ENCODE measurements at regions not wholly inside any gene's neighbourhood (a gene's known extent, or its start where the extent isn't known, plus 50 kb on each side); places are given as distances from the start of the nearest gene placed in this dataset.

GRCh38 chr6:126534401-126534800 is 194.5 kb downstream of the CENPW start:
- Histone ChIP-seq H3K27ac (ENCODE audit: extremely low read depth, low read depth, low read length) (no peak overlapping the region), H3K9me3 (ENCODE audit: control insufficient read depth, insufficient read depth, low read depth, low read length) (no peaks in the 10 kb centered on the region), H3K4me1 (ENCODE audit: control insufficient read depth, insufficient read depth, low read length) (no peaks in the 10 kb centered on the region), H3K4me3 (ENCODE audit: low read depth, low read length) (no peak overlapping the region), H3K36me3 (ENCODE audit: control insufficient read depth in 2 of 2, insufficient read depth in 1 of 2, low read length in 2 of 2) (no peaks in the 10 kb centered on the region)
- ChIA-PET CTCF (no interaction called here), POLR2A (no interaction called here)
- TF ChIP-seq, protein P1, sequence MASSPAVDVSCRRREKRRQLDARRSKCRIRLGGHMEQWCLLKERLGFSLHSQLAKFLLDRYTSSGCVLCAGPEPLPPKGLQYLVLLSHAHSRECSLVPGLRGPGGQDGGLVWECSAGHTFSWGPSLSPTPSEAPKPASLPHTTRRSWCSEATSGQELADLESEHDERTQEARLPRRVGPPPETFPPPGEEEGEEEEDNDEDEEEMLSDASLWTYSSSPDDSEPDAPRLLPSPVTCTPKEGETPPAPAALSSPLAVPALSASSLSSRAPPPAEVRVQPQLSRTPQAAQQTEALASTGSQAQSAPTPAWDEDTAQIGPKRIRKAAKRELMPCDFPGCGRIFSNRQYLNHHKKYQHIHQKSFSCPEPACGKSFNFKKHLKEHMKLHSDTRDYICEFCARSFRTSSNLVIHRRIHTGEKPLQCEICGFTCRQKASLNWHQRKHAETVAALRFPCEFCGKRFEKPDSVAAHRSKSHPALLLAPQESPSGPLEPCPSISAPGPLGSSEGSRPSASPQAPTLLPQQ (tag by site-specific recombination; IDR thresholded peaks at IDR 0.05) = no peak
- TF ChIP-seq ZNF629 (tag by site-specific recombination; IDR thresholded peaks at IDR 0.05) (no peak), YY1 (tag by site-specific recombination; IDR thresholded peaks at IDR 0.05) (no peak), ZNF560 (tag by site-specific recombination; IDR thresholded peaks at IDR 0.05; ENCODE audit: borderline replicate concordance) (no peak), ZNF155 (tag by site-specific recombination; IDR thresholded peaks at IDR 0.05) (no peak), ZNF140 (tag by site-specific recombination; IDR thresholded peaks at IDR 0.05) (no peak), ZNF324 (tag by site-specific recombination; IDR thresholded peaks at IDR 0.05) (no peak), MYNN (tag by site-specific recombination; IDR thresholded peaks at IDR 0.05; ENCODE audit: borderline replicate concordance) (no peak), ZNF654 (tag by site-specific recombination; IDR thresholded peaks at IDR 0.05; ENCODE audit: low read depth) (no peak), PRDM2 (tag by site-specific recombination; IDR thresholded peaks at IDR 0.05; ENCODE audit: borderline replicate concordance) (no peak)
- TF ChIP-seq, protein P2, sequence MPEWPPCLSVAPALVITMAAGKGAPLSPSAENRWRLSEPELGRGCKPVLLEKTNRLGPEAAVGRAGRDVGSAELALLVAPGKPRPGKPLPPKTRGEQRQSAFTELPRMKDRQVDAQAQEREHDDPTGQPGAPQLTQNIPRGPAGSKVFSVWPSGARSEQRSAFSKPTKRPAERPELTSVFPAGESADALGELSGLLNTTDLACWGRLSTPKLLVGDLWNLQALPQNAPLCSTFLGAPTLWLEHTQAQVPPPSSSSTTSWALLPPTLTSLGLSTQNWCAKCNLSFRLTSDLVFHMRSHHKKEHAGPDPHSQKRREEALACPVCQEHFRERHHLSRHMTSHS (tag by site-specific recombination; IDR thresholded peaks at IDR 0.05) = no peak
- TF ChIP-seq, protein P3, sequence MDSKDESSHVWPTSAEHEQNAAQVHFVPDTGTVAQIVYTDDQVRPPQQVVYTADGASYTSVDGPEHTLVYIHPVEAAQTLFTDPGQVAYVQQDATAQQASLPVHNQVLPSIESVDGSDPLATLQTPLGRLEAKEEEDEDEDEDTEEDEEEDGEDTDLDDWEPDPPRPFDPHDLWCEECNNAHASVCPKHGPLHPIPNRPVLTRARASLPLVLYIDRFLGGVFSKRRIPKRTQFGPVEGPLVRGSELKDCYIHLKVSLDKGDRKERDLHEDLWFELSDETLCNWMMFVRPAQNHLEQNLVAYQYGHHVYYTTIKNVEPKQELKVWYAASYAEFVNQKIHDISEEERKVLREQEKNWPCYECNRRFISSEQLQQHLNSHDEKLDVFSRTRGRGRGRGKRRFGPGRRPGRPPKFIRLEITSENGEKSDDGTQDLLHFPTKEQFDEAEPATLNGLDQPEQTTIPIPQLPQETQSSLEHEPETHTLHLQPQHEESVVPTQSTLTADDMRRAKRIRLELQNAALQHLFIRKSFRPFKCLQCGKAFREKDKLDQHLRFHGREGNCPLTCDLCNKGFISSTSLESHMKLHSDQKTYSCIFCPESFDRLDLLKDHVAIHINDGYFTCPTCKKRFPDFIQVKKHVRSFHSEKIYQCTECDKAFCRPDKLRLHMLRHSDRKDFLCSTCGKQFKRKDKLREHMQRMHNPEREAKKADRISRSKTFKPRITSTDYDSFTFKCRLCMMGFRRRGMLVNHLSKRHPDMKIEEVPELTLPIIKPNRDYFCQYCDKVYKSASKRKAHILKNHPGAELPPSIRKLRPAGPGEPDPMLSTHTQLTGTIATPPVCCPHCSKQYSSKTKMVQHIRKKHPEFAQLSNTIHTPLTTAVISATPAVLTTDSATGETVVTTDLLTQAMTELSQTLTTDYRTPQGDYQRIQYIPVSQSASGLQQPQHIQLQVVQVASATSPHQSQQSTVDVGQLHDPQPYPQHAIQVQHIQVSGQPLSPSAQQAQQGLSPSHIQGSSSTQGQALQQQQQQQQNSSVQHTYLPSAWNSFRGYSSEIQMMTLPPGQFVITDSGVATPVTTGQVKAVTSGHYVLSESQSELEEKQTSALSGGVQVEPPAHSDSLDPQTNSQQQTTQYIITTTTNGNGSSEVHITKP (tag by site-specific recombination; IDR thresholded peaks at IDR 0.05) = no peak

DNA sequence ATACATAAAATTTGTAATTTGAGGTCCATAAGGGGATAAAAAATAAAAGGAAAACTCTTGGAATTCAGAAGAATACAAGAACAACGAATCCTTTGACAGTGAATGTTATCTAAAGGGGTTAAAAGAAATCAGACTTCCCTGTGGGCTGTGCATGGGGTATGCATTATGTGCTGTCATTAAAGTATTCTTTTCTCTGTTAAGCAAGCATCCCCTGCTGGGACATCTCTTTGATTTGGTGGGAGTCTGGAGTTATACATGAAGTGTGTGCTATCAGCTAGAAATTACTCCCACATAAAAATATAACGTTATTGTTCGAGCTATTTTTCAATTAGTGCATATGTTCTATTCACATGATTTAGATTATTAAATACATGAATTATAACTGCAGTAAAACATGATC is 195.2 kb downstream of the CENPW start:
- no peak overlapping the region for H3K27ac ChIP-seq (ENCODE audit: extremely low read depth, low read depth, low read length)
- CTCF ChIA-PET = no interaction called here
- H3K4me3 ChIP-seq (ENCODE audit: low read depth, low read length) = no peak overlapping the region
- H3K9me3 ChIP-seq (ENCODE audit: control insufficient read depth, insufficient read depth, low read depth, low read length) = no peaks in the 10 kb centered on the region
- no peaks in the 10 kb centered on the region for H3K36me3 ChIP-seq (ENCODE audit: control insufficient read depth in 2 of 2, insufficient read depth in 1 of 2, low read length in 2 of 2)
- H3K4me1 ChIP-seq (ENCODE audit: control insufficient read depth, insufficient read depth, low read length) = no peaks in the 10 kb centered on the region
- POLR2A ChIA-PET = no interaction called here
- no peak for TF ChIP-seq ZNF600 (tag by site-specific recombination; IDR thresholded peaks at IDR 0.05)
- TF ChIP-seq, protein P4, sequence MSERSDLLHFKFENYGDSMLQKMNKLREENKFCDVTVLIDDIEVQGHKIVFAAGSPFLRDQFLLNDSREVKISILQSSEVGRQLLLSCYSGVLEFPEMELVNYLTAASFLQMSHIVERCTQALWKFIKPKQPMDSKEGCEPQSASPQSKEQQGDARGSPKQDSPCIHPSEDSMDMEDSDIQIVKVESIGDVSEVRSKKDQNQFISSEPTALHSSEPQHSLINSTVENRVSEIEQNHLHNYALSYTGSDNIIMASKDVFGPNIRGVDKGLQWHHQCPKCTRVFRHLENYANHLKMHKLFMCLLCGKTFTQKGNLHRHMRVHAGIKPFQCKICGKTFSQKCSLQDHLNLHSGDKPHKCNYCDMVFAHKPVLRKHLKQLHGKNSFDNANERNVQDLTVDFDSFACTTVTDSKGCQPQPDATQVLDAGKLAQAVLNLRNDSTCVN (tag by site-specific recombination; optimal IDR thresholded peaks at IDR 0.05) = no peak
- TF ChIP-seq, protein P3 (tag by site-specific recombination; IDR thresholded peaks at IDR 0.05) = no peak
- no peak for TF ChIP-seq SCRT1 (tag by site-specific recombination; IDR thresholded peaks at IDR 0.05; ENCODE audit: borderline replicate concordance)
- TF ChIP-seq GLIS1 (tag by site-specific recombination; IDR thresholded peaks at IDR 0.05) = peak; percentile 36; the same call in 1 of the 2 replicates
- TF ChIP-seq ZNF830 (tag by site-specific recombination; IDR thresholded peaks at IDR 0.05; ENCODE audit: low read depth) = no peak
- TF ChIP-seq ZNF548 (tag by site-specific recombination; IDR thresholded peaks at IDR 0.05) = no peak

Measured in HEK293 (cell line).